HEK293T (cell line): ENCODE measurements at regions not wholly inside any gene's neighbourhood (a gene's known extent, or its start where the extent isn't known, plus 50 kb on each side); places are given as distances from the start of the nearest gene placed in this dataset.

Experiments used
- CTCF ChIA-PET: fragments of 350-600 bp; formaldehyde crosslinking; extraction: SDS; loops from one replicate; lab custom pipeline; 2021; ENCODE audit warnings: antibody characterized with exemption, inconsistent platforms; lab: Yijun Ruan, JAX
- POLR2A ChIA-PET: fragments of 350-600 bp; formaldehyde crosslinking; extraction: SDS; loops from one replicate; lab custom pipeline; 2020; ENCODE audit warnings: antibody characterized with exemption, inconsistent platforms; lab: Yijun Ruan, JAX
- DNase-seq: peaks from one replicate; pipeline ENCODE4 v3.0.0; 2012; ENCODE audit warnings: mixed read lengths; ENCODE audit errors: extremely low spot score
- ARNT ChIP-seq: fragments of 450-650 bp; IDR thresholded peaks from 2 replicates; pipeline ENCODE4 v1.6.1; 2017; ENCODE audit warnings: mild to moderate bottlenecking
- BHLHE40 ChIP-seq: fragments of 450-650 bp; IDR thresholded peaks from 2 replicates; pipeline ENCODE4 v1.6.1; 2016; ENCODE audit warnings: mild to moderate bottlenecking, moderate library complexity, borderline replicate concordance
- CTBP1 ChIP-seq: fragments of 450-650 bp; IDR thresholded peaks from 2 replicates; pipeline ENCODE4 v1.6.1; 2016; ENCODE audit warnings: borderline replicate concordance
- ELF4 ChIP-seq: fragments of 450-650 bp; IDR thresholded peaks from 2 replicates; pipeline ENCODE4 v1.6.1; 2017; ENCODE audit warnings: antibody characterized with exemption
- FOXA1 ChIP-seq: fragments of 450-650 bp; IDR thresholded peaks from 2 replicates; pipeline ENCODE4 v1.6.1; 2016; ENCODE audit warnings: mild to moderate bottlenecking
- FOXK2 ChIP-seq: fragments of 450-650 bp; IDR thresholded peaks from 2 replicates; pipeline ENCODE4 v1.6.1; 2016; ENCODE audit warnings: mild to moderate bottlenecking
- FOXM1 ChIP-seq: fragments of 450-650 bp; IDR thresholded peaks from 2 replicates; pipeline ENCODE4 v1.6.1; 2017; ENCODE audit warnings: mild to moderate bottlenecking, borderline replicate concordance
- HDGF ChIP-seq: fragments of 450-650 bp; IDR thresholded peaks from 2 replicates; pipeline ENCODE4 v1.6.1; 2017; ENCODE audit warnings: antibody characterized with exemption, borderline replicate concordance
- L3MBTL2 ChIP-seq: fragments of 450-650 bp; conservative IDR thresholded peaks from 2 replicates; pipeline ENCODE4 v1.6.1; 2016; ENCODE audit warnings: mild to moderate bottlenecking
- LEF1 ChIP-seq: fragments of 450-650 bp; IDR thresholded peaks from 2 replicates; pipeline ENCODE4 v1.6.1; 2017; ENCODE audit warnings: mild to moderate bottlenecking, borderline replicate concordance
- NFRKB ChIP-seq: fragments of 450-650 bp; IDR thresholded peaks from 2 replicates; pipeline ENCODE4 v1.6.1; 2016; ENCODE audit warnings: mild to moderate bottlenecking, moderate library complexity
- PKNOX1 ChIP-seq: fragments of 450-650 bp; IDR thresholded peaks from 2 replicates; pipeline ENCODE4 v1.6.1; 2016
- SP1 ChIP-seq: fragments of 450-650 bp; IDR thresholded peaks from 2 replicates; pipeline ENCODE4 v1.6.1; 2017
- SUZ12 ChIP-seq: fragments of 450-650 bp; IDR thresholded peaks from 2 replicates; pipeline ENCODE4 v1.6.1; 2016; ENCODE audit warnings: mild to moderate bottlenecking
- TARDBP ChIP-seq: fragments of 450-650 bp; IDR thresholded peaks from 2 replicates; pipeline ENCODE4 v1.6.1; 2016
- ZNF384 ChIP-seq: fragments of 450-650 bp; IDR thresholded peaks from 2 replicates; pipeline ENCODE4 v1.6.1; 2016

DNA sequence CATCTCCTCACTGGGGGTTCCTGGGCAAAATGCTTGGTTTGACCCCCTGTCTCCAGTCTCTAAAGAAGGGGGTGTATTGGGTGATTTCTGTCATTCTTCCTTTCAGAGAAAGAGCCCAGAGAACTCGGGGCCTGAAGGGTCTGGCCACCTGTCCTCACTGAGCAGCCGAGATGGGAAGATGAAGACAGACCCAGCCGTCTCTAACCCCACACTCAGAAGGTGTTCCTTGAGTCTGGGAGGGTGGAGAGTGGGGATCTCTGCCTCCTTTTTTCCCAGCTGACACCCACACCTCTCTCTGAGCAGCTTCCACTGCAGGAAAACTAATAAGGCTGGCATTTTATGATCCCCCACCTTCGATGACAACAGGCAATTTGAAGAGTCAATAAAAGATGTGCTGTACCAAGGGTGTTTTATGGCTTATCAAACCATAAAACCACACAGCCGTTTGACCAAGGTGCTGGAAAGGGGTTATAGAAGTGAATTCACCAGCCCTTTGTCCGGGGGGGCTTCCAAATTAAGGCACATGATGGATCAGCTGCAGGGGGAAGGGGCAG lies 213.8 kb downstream of the SMAD2 start:
- CTCF ChIA-PET: no interaction called here
- TF ChIP-seq NFRKB (no peak), LEF1 (no peak), L3MBTL2 (no peak), TARDBP (no peak), PKNOX1 (no peak), FOXK2 (no peak), SUZ12 (no peak), ZNF384 (no peak), FOXA1 (no peak), ARNT (no peak)
- no peak for DNase-seq
- POLR2A ChIA-PET: no interaction called here

DNA sequence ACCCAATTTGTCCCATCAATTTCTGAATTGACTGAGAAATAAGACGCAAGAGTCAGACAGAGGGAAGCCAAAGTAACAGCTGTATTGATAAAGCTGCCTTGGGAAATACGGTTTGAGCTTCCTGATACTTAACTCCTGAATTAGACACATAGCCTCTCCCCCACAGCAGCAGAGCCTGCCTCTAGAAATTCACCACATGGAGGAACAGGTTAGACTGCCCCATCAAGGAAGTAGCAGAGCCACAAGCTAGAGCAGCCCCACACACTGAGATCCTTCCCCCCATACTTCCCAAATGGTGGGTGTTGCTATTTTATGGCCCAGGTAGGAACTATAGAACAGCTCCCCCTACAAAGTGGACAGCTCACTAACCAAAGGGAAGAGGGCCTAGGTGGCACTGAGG lies 220.0 kb downstream of the SMAD2 start:
- ChIA-PET CTCF (no interaction called here), POLR2A (no interaction called here)
- no peak for DNase-seq
- TF ChIP-seq FOXA1: no peak
- TF ChIP-seq CTBP1: no peak
- no peak for TF ChIP-seq L3MBTL2
- no peak for TF ChIP-seq SUZ12
- no peak for TF ChIP-seq FOXM1
- TF ChIP-seq NFRKB: no peak
- no peak for TF ChIP-seq ELF4

GRCh38 chr18:47709556-47709955 lies 220.9 kb downstream of the SMAD2 start:
- ChIA-PET CTCF (no interaction called here), POLR2A (no interaction called here)
- no peak for DNase-seq
- TF ChIP-seq NFRKB: no peak
- TF ChIP-seq SUZ12: no peak
- no peak for TF ChIP-seq ZNF384
- no peak for TF ChIP-seq TARDBP
- TF ChIP-seq PKNOX1: no peak
- no peak for TF ChIP-seq SP1
- TF ChIP-seq BHLHE40: no peak
- TF ChIP-seq FOXM1: no peak

GRCh38 chr18:47708206-47708605 lies 222.3 kb downstream of the SMAD2 start:
- no peak for DNase-seq
- no peak for TF ChIP-seq ARNT
- TF ChIP-seq FOXA1: no peak
- TF ChIP-seq FOXM1: no peak
- TF ChIP-seq FOXK2: no peak
- no peak for TF ChIP-seq SP1
- TF ChIP-seq L3MBTL2: no peak
- no peak for TF ChIP-seq CTBP1
- TF ChIP-seq LEF1: no peak
- TF ChIP-seq PKNOX1: no peak
- POLR2A ChIA-PET: no interaction called here
- CTCF ChIA-PET: no interaction called here

GRCh38 chr18:47701134-47701533 lies 229.3 kb downstream of the SMAD2 start:
- CTCF ChIA-PET: no interaction called here
- POLR2A ChIA-PET: no interaction called here
- TF ChIP-seq PKNOX1 (no peak), L3MBTL2 (no peak), ZNF384 (no peak), HDGF (no peak), FOXM1 (no peak), TARDBP (no peak), ELF4 (no peak), NFRKB (no peak), FOXA1 (no peak), BHLHE40 (no peak), CTBP1 (no peak)
- no peak for DNase-seq

DNA sequence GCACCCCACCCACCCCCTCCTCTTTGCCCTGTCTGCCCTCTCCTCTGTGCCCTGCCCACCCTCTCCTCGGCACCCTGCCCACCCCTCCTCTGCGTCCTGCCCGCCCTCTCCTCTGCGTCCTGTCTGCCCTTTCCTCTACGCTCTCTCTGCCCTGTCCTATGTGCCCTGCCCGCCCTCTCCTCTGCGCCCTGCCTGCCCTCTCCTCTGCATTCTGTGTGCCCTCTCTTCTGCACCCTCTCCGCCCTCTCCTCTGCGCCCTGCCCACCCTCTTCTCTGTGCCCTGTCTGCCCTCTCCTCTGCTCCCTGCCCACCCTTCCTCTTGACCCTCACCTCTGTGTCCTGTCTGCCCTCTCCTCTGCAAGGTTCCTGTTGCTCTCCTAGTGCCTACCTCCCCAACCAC lies 233.6 kb downstream of the SMAD2 start:
- DNase-seq: no peak
- no peak for TF ChIP-seq L3MBTL2
- TF ChIP-seq FOXM1: no peak
- TF ChIP-seq HDGF: no peak
- no peak for TF ChIP-seq FOXA1
- no peak for TF ChIP-seq ARNT
- no peak for TF ChIP-seq BHLHE40
- no peak for TF ChIP-seq TARDBP
- TF ChIP-seq ELF4: no peak
- TF ChIP-seq CTBP1: no peak
- no peak for TF ChIP-seq SP1
- no peak for TF ChIP-seq LEF1
- no peak for TF ChIP-seq FOXK2
- no peak for TF ChIP-seq NFRKB
- TF ChIP-seq ZNF384: no peak
- TF ChIP-seq PKNOX1: no peak
- TF ChIP-seq SUZ12: no peak
- ChIA-PET CTCF (no interaction called here), POLR2A (no interaction called here)
